ENCODE measurements at regions not wholly inside any gene's neighbourhood (a gene's known extent, or its start where the extent isn't known, plus 50 kb on each side); places are given as distances from the start of the nearest gene placed in this dataset.

DNA sequence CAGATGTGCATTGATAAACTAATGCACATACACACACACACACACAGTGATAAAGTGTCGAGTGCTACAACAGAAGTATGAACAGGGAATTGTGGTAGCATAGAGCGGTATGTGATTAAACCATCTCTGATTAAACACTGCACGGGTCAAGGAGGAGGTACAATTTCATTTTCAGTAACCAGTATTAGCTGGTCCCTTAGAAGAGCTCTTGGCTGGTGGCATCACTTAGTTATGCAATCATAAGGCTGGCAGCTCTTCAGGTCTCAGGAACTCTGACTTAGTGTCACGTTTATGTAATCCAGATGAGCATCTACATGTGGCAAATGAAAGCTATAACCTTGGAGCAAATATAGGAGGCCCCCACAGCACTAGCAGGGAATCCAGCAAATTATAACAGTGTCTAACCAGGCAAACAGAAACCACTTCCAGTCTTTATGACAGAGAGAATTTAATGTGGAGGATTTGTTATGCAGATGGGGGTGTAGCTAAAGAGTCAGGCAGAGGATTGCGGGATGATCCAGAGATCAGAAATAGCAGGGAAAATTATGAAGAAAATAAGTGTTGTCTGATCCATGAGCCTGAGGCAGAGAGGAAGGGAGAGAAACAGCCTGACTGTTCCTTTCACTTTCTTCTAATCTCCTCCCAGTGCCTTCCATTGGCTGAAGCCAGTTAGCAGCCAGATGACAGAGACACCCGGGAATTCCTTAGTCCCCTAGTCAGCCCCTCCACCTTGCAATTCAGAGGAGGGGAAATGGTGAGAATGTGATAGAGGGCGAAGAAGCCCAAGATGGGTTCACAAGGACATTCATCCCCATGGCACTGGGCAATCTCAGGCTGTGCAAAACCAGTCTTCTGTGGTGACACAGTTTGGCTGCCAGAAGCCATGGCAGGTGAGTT lies 533.1 kb upstream of the TENM4 start (continued):
- no peak for TF ChIP-seq TBP (IDR thresholded peaks at IDR 0.05; ENCODE audit: low read depth, low read length)
- no peak for TF ChIP-seq POLR2AphosphoS5 (IDR thresholded peaks at IDR 0.05; ENCODE audit: low read depth, low read length)
- TF ChIP-seq CHD2 (IDR thresholded peaks at IDR 0.05; ENCODE audit: low read length), result no peak
- no peak for TF ChIP-seq ZNF274 (IDR thresholded peaks at IDR 0.05; ENCODE audit: borderline replicate concordance, extremely low read depth, low read length)
- TF ChIP-seq CEBPB (IDR thresholded peaks at IDR 0.05; ENCODE audit: low read depth, low read length), result no peak

Measured in H1 (cell line).